Calu3 (cell line): ENCODE measurements at regions not wholly inside any gene's neighbourhood (a gene's known extent, or its start where the extent isn't known, plus 50 kb on each side); places are given as distances from the start of the nearest gene placed in this dataset.

Experiments used
- BruUV-seq: library from RNA; stranded (reverse); fragments of 400-500 nt; replicated peaks from 2 replicates; lab custom pipeline; 2021; lab: Mats Ljungman, UMichigan
- CTCF ChIA-PET: fragments of 300-600 bp; sonication (Branson Sonifier 250); formaldehyde crosslinking; loops from one replicate; lab custom pipeline; 2022; ENCODE audit warnings: antibody characterized with exemption; lab: Charles Lee
- DNase-seq: peaks from one replicate; pipeline ENCODE4 v3.0.0; 2022
- H3K27ac Mint-ChIP-seq: one replicate; pipeline ENCODE4 v1.8.0; 2022; ENCODE audit warnings: mixed read lengths; ENCODE audit not compliant: unreplicated experiment
- H3K27me3 Mint-ChIP-seq: one replicate; pipeline ENCODE4 v1.8.0; 2022; ENCODE audit warnings: mixed read lengths; ENCODE audit not compliant: unreplicated experiment
- H3K36me3 Mint-ChIP-seq: one replicate; pipeline ENCODE4 v1.8.0; 2022; ENCODE audit warnings: mild to moderate bottlenecking, moderate library complexity, mixed read lengths; ENCODE audit not compliant: insufficient read depth, unreplicated experiment
- H3K4me1 Mint-ChIP-seq: one replicate; pipeline ENCODE4 v1.8.0; 2022; ENCODE audit warnings: mild to moderate bottlenecking, low read depth, mixed read lengths; ENCODE audit not compliant: unreplicated experiment
- H3K4me3 Mint-ChIP-seq: one replicate; pipeline ENCODE4 v1.8.0; 2022; ENCODE audit warnings: mild to moderate bottlenecking, low read depth, moderate library complexity, mixed read lengths; ENCODE audit not compliant: unreplicated experiment
- H3K9me3 Mint-ChIP-seq: one replicate; pipeline ENCODE4 v1.8.0; 2022; ENCODE audit warnings: low read depth, mixed read lengths; ENCODE audit not compliant: unreplicated experiment
- intact Hi-C: fragments of 100-400 bp; cut with micrococcal nuclease; formaldehyde crosslinking; loops from one replicate; pipeline ENCODE4 v1.10.0; 2022; ENCODE audit not compliant: unreplicated experiment
- TF ChIP-seq, protein P1 (sequence below): fragments of 200-600 bp; IDR thresholded peaks from one replicate; pipeline ENCODE4 v1.8.0; 2022; ENCODE audit warnings: antibody characterized with exemption; ENCODE audit not compliant: unreplicated experiment

DNA sequence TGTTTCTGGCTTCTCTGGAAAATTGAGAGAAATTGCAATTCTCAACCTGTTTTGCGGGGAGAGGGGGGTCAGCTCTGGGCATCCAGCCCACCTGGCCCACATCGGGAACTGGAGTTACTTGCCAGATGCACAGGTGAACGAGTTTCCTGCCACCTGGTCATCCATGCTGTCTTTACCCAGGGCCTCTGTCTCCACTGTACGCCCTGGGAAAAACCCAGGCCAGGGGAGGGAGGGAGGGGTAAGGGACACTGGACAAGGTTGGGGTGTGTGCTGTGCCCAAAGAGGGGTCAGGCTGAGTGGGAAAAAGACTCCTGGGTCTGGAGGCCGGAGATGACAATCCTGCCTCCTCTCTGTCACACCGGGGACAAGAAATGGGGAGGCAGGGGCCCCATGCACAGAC, 307.6 kb downstream of the ZNF536 start:
- Mint-ChIP-seq H3K4me3 (no peak overlapping the region), H3K36me3 (peaks cover 4% of the 10 kb centered on the region), H3K4me1 (no peaks in the 10 kb centered on the region), H3K27ac (no peak overlapping the region), H3K9me3 (no peaks in the 10 kb centered on the region), H3K27me3 (peaks cover 24% of the 10 kb centered on the region)
- intact Hi-C loops: loop anchor here (5.0 kb wide), 1 partner anchor 1543 kb away; no protein-coding TSS in a partner anchor
- CTCF ChIA-PET: no interaction called here
- no peak for DNase-seq
- TF ChIP-seq, protein P1, sequence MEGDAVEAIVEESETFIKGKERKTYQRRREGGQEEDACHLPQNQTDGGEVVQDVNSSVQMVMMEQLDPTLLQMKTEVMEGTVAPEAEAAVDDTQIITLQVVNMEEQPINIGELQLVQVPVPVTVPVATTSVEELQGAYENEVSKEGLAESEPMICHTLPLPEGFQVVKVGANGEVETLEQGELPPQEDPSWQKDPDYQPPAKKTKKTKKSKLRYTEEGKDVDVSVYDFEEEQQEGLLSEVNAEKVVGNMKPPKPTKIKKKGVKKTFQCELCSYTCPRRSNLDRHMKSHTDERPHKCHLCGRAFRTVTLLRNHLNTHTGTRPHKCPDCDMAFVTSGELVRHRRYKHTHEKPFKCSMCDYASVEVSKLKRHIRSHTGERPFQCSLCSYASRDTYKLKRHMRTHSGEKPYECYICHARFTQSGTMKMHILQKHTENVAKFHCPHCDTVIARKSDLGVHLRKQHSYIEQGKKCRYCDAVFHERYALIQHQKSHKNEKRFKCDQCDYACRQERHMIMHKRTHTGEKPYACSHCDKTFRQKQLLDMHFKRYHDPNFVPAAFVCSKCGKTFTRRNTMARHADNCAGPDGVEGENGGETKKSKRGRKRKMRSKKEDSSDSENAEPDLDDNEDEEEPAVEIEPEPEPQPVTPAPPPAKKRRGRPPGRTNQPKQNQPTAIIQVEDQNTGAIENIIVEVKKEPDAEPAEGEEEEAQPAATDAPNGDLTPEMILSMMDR: no peak
- no TSS peak for BruUV-seq

DNA sequence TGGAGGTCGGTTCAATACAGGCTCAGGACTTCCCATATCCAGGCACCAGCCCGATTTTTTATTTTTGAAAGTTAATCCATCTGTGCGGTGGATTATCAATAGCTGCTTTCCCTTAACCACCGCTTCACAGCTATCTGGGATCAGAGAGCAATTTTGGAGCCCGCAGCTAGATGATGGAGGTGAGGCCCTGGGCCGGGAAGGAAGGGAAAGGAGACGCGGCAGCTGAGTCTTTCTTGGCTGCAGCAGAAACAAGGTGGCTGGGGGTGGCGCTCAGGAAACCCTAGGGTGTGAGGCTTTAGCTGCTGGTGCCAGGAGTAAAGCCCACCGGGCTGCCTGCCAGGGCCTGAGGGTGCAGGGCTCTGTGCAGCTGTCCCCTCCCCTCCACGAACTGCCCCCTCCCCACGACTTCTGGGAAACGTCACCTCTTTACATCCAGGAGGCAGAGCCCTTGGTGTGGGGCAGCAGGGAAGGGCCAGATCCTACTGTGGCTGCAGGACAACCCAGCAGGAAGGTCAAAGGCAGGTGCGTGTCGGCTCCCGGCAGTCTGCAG, 307.0 kb downstream of the ZNF536 start:
- Mint-ChIP-seq H3K27me3 (peaks cover 28% of the 10 kb centered on the region), H3K4me1 (no peaks in the 10 kb centered on the region), H3K36me3 (peaks cover 4% of the 10 kb centered on the region), H3K27ac (no peak overlapping the region), H3K4me3 (no peak overlapping the region), H3K9me3 (no peaks in the 10 kb centered on the region)
- CTCF ChIA-PET: no interaction called here
- intact Hi-C loops: no loop called here
- TF ChIP-seq, protein P1: no peak
- DNase-seq: no peak
- no TSS peak for BruUV-seq

DNA sequence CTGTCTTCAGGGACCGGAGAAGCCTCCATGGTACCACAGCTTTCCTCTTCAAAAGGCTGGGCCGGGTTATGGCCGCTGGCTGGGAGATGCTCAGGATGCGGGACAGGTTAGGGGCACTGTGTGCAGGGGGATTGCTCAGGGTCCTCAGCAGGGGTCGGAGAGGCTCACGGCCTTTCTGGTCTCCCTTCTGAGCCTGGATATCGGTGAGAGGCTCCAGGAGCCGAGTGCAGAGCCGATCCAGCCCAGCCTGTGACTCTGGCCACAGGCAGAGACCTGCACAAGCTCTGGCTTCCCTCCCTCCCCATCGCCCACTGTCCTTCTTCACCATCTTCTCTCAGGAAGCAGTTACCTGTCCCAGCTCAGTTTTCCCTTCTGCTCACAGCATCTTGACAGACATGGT, 306.0 kb downstream of the ZNF536 start:
- BruUV-seq: no TSS peak
- TF ChIP-seq, protein P1: no peak
- no peaks in the 10 kb centered on the region for H3K9me3 Mint-ChIP-seq
- H3K4me3 Mint-ChIP-seq: no peak overlapping the region
- H3K27me3 Mint-ChIP-seq: peaks cover 28% of the 10 kb centered on the region
- H3K36me3 Mint-ChIP-seq: peaks cover 4% of the 10 kb centered on the region
- intact Hi-C loops: no loop called here
- H3K27ac Mint-ChIP-seq: no peak overlapping the region
- no peaks in the 10 kb centered on the region for H3K4me1 Mint-ChIP-seq
- CTCF ChIA-PET: interaction anchor here (1.0 kb wide), 1 partner anchor 9 kb away, joined by 3 read pairs; no protein-coding TSS in a partner anchor
- no peak for DNase-seq

DNA sequence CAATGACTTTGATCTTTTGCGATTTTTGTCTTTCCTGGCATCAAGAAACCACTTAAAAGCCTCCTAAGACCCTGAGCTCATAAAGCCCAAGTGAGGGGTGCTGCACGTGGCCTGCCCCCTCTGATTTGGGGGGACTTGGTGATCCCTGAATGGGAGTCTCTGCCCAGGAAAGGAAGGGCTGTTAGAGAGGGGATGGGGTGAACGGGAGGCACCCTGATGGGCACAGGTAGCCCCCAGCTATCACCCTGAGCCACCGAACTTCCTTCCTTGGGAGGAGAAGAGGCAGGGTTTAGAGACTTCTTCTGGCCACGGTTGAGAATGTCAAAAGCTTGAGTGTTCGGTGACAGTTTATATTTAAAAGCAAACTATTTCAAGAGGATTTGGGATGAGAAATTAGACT, 305.5 kb downstream of the ZNF536 start:
- Mint-ChIP-seq H3K27ac (no peak overlapping the region), H3K4me1 (no peaks in the 10 kb centered on the region), H3K27me3 (peaks cover 28% of the 10 kb centered on the region), H3K9me3 (no peaks in the 10 kb centered on the region), H3K4me3 (no peak overlapping the region), H3K36me3 (peaks cover under 1% of the 10 kb centered on the region)
- CTCF ChIA-PET: interaction anchor here (1.0 kb wide), 1 partner anchor 8 kb away, joined by 3 read pairs; no protein-coding TSS in a partner anchor
- TF ChIP-seq, protein P1: no peak
- intact Hi-C loops: no loop called here
- BruUV-seq: no TSS peak
- DNase-seq: no peak
